Posterior cingulate gyrus (tissue), 11 donors: ENCODE measurements at regions not wholly inside any gene's neighbourhood (a gene's known extent, or its start where the extent isn't known, plus 50 kb on each side); places are given as distances from the start of the nearest gene placed in this dataset.
"Not testable (repeated sequence)": the region's sequence is repeated elsewhere in the genome, so short reads cannot be mapped to it uniquely, and the experiment has no call there.

Experiments
- DNase-seq, 10 donors: peaks; one replicate each; pipeline versions ENCODE4 v3.0.0 to v3.0.0-alpha.2; 2020 to 2021; ENCODE audit warnings: mixed read lengths in 3 of 10
- intact Hi-C: fragments of 100-400 bp; cut with DNase I; formaldehyde crosslinking; loops from one replicate; pipeline ENCODE4 v1.15.1; 2023

DNA sequence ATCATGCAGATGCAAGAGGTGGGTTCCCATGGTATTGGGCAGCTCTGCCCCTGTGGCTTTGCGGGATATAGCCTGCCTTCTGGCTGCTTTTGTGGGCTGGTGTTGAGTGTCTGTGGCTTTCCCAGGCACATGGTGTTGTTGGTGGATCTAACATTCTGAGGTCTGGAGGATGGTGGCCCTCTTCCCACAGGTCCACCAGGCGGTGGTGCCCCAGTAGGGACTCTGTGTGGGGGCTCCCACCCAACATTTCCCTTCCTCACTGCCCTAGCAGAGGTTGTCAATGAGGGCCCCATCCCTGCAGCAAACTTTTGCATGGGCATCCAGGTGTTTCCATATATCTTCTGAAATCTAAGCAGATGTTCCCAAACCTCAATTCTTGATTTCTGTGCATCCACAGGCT lies 420.5 kb upstream of the TPTE start:
- intact Hi-C loops = not testable (repeated sequence)
- DNase-seq = peak in 3 of 10 donors; percentile 17 to 29 (median 28)

DNA sequence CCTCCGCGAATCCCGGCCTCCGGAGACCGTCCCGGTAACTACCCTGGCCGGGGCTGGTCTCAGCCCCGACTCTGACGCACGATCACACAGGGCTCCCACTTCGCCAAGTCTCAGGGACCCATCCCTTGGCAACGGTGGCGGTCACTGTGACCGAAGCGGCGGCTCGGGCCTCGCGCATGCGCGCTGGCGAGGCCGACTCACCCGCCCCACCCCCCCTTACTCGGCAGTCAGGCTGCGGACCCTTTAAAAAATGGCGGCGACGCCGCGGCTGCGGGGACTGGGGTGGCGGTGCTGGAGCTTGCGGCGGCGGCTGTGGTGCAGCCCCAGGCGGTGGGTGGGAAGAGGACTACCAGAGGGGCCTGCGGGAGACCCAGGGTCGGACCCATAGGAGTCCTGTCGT lies 402.0 kb upstream of the TPTE start:
- peak in 4 of 10 donors; percentile 5 to 75 (median 67) for DNase-seq
- intact Hi-C loops = not testable (repeated sequence)

DNA sequence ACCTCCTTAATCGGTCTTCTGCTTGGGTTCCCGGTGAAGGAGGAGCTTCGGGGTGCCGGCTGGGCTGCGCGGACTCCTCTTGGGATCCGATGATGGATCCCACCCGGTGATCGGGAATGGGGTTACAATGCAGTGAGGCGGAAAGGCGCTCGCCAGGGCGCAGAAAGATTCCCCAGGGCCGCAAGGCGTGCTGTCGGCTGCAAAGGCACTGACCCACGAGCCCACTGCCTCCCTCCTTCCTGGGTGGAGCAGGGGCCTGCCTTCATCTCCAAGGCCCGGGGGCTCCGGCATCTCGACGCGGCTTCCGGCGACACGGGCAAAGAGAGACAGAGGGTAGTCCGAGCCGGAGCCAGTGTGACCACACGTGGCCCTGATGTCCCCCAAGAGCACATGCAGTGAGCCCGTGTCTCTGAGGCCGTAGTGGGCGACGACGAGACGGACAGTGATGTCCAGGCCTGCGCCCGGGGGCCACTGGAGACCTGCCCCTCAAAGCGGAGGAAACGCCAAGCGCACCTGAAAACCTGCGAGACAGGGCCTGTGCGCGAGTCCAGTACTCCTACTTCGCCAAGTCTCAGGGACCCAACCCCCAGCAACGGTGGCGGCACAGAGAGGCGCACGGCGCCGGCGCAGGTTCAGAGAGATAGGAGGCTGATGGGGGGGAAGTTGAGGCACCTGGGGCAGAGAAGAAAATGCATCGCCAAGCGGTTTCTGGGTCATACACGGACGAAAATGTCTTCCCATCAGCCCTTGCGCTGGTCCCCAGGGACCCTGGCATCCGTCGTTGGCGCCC lies 401.4 kb upstream of the TPTE start:
- intact Hi-C loops = not testable (repeated sequence)
- DNase-seq = peak in 4 of 10 donors; percentile 12 to 85 (median 63)

DNA sequence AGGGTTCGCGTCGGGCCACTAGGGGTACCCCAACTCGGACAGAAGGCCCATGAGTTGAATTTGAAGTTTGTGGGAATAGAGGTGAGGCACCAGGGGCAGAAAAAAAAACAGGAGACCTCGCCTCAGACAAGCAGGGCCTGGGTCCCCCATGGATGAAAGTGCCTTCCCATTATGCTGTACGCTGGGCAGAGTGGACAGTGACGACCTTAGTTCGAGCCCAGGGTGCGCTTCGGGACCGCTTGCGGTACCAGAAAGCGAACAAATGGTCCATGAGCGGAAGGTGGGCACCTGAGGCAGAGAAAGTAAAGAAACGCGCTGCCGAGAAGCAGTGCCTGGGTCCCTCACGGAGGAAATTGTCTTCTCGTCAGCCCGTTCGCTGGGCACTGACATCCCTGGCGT lies 400.8 kb upstream of the TPTE start:
- DNase-seq = peak in 3 of 10 donors; percentile 43 to 75 (median 67)
- intact Hi-C loops = not testable (repeated sequence)

DNA sequence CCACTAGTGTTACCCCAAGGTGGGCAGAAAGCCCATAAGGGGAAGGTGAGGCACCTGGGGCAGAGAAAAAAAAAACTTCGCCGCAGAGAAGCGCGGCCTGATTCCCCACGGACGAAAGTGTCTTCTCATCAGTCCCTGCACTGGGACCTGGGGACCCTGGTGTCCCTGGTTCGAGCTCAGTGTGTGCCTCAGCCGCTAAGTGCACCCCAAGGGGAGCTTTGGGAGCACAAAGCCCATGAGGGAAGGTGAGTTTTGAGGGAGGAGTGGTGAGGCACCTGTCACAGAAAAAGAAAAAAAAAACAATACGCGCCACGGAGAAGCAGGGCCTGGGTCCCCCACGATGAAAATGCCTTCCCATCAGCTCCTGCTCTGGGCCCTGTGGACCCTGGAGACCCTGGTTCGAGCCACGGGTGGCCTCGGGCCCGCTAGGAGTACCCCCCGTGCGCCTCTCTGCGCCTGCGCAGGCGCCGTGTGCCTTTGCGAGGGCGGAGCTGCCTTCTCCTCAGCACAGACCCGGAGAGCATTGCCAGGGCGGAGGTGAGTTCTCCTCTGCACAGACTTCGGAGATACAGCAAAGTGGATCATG lies 400.3 kb upstream of the TPTE start:
- DNase-seq = peak in 4 of 10 donors; percentile 4 to 75 (median 43)
- intact Hi-C loops = not testable (repeated sequence)

DNA sequence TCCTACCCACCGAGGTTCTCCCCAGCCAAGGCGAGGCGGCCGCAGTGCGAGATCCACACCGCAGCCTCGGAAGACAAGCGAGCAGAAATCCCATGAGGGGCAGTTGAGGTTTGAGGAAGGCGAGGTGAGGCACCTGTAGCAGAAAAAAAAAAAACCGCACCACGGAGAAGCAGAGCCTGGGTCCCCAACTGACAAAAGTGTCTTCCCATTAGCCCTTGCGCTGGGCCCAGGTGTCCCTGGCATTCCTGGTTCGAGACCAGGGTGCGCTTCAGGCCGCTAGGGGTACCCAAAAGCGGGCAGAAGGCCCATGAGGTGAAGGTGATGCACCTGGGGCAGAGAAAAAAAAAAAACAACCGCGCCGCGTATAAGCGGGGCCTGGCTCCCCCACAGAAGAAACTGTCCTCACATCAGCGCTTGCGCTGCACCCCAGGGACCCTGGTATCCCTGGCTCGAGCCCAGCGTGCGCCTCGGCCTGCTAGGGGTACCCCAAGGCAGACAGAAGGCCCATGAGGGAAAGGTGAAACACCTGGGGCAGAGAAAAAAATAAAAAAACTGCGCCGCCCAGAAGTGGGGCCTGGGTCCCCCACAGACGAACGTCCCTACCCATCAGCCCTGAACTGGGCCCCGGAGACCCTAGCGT lies 399.4 kb upstream of the TPTE start:
- intact Hi-C loops = not testable (repeated sequence)

DNA sequence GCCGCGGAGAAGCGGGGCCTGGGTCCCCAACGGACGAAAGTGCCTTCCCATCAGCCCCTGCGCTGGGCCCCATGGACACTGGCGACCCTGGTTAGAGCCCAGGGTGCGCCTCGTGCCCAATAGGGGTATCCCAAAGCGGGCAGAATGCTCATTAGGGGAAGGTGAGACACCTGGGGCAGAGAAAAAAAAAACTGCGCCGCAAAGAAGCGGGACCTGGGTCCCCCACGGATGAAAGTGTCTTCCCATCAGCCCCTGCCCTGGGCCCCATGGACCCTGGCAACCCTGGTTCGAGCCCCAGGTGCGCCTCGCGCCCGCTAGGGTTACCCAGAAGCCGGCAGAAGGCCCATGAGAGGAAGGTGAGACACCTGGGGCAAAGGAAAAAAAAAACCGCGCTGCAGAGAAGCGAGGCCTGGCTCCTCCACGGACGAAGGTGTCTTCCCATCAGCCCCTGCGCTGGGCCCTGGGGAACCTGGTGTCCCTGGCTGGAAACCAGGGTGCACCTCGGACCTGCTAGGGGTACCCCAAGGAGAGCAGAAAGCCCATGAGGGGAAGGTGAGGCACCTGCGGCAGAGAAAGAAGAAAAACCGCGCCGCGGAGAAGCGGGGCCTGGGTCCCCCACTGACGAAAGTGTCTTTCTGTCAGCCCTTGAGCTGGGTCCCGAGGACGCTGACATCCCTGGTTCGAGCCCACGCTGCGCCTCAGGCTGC lies 398.4 kb upstream of the TPTE start:
- DNase-seq = peak in 4 of 10 donors; percentile 15 to 78 (median 70)
- intact Hi-C loops = not testable (repeated sequence)

More for the DNA sequence above, 399.4 kb upstream of the TPTE start:
- peak in 3 of 10 donors; percentile 37 to 75 (median 37) for DNase-seq

DNA sequence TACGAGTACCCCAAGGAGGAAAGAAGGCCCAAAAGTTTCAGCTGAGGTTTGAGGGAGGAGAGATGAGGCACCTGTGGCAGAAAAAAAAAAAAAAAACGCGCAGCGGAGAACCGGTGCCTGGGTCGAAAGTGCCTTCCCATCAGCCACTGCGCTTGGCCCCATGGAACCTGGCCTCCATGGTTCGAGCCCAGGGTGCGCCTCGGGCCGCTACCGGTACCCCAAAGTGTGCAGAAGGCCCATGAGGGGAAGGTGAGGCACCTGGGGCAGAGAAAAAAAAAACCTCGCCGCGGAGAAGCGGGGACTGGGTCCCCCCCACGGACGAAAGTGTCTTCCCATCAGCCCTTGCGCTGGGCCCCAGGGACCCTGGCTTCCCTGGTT lies 397.9 kb upstream of the TPTE start:
- peak in 5 of 10 donors; percentile 14 to 81 (median 66) for DNase-seq
- intact Hi-C loops = not testable (repeated sequence)

DNA sequence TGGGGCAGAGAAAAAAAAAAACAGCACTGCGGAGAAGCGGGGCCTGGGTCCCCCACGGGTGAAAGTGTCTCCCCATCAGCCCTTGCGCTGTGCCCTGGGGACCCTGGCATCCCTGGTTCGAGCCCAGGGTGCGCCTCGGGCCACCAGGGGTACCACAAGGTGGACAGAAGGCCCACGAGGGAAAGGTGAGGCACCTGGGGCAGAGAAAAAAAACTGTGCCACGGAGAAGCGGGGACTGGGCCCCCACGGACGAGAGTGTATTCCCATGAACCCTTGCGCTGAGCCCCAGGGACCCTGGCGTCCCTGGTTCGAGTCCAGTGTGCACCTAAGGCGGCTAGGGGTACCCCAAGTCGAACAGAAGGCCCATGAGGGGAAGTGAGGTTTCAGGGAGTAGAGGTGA lies 395.8 kb upstream of the TPTE start:
- intact Hi-C loops = not testable (repeated sequence)
- DNase-seq = peak in 3 of 10 donors; percentile 32 to 80 (median 41)

DNA sequence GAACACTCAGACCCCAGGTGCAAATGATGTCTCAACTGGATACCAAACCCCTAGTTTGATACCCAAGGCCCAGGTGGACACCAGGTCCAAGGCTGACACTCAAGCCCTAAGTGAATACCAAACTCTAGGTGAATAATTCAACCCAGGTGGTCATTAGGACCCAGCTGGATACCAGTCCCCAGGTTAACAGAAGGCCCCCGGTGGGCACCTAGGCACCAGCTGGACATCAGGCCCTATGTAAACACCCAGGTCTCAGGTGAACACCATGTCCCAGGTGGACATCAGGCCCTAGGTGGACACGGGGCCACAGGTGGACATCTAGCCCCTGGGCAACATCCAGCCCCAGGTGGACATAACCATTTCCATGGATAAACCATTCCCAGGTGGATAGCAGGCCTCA lies 387.3 kb upstream of the TPTE start:
- peak in 3 of 10 donors; percentile 53 to 73 (median 65) for DNase-seq
- intact Hi-C loops = not testable (repeated sequence)

DNA sequence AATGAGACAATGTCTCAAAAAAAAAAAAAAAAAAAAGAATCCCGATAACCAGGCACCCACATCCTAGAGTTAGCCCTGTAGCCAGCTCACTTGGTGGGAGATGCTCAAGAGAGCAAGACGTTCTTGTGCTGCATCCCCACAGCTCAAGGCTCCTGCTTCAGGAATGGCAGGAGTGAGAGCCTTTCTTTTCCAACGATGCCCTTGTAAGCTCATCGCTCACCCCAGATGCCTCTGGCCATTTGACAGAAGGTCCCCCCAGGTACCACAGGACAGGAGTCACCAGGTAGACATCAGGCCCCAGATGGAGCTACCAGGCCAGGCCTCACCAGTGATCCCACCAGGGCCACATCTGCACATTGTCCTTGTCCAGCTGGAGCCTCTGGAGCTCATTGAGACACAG lies 385.5 kb upstream of the TPTE start:
- DNase-seq = peak in 3 of 10 donors; percentile 19 to 61 (median 22)
- intact Hi-C loops = not testable (repeated sequence)

DNA sequence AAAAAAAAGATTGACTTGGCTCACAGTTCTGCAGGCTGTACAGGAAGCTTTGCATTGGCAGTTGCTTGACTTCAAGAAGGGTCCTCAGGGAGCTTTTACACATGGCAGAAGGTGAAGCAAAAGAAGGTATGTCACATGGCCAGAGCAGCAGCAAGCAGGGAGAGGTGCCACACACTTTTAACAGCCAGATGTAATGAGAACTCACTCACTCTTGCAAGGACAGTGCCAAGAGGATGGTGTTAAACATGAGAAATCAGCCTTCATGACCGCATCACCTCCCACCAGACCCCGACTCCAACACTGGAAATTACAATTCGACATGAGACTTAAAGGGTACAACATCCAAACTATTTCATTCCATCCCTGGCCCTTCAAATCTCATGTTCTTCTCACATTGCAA lies 367.2 kb upstream of the TPTE start:
- DNase-seq = peak in 2 of 10 donors; percentile 5 to 24
- intact Hi-C loops = not testable (repeated sequence)
